ENCODE measurements at regions not wholly inside any gene's neighbourhood (a gene's known extent, or its start where the extent isn't known, plus 50 kb on each side); places are given as distances from the start of the nearest gene placed in this dataset.

DNA sequence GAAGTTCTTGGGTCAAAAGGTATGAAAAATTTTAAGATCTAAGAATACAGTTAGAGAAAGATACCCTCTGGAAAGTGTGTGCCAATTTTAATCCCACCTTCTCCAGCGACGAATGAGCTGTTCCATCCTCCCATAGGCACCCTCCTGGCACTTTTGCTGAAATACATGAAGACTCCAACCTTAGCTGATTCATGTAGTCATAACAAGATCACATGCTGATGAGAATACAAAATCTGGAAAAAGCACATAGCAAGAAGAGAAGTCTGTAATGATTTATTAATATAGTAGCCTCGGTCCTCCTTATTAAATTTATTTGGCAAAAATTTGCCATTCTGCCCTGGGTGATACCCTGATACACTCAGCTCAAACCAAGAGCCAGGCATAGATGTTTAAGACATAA lies 88.9 kb downstream of the CCR1 start:
- H3K4me2 ChIP-seq (ENCODE audit: low read depth, low read length): no peak overlapping the region
- ChIA-PET POLR2A (ENCODE audit: unreplicated experiment) (no interaction called here), CTCF (no interaction called here)
- no peak overlapping the region for H2AFZ ChIP-seq (replicated peaks; ENCODE audit: low read length, poor library complexity)
- H2BK15ac ChIP-seq (ENCODE audit: low read depth, low read length): no peak overlapping the region
- H3K18ac ChIP-seq (ENCODE audit: low read depth, low read length): no peak overlapping the region
- in situ Hi-C loops (cut with MboI; ENCODE audit: low sequenced_read_pairs) (no loop called here), dilution Hi-C loops (cut with HindIII; ENCODE audit: low sequenced_read_pairs, unreplicated experiment) (no loop called here), intact Hi-C loops (cut with micrococcal nuclease) (no loop called here)
- H2BK5ac ChIP-seq (ENCODE audit: low read depth, low read length, poor library complexity, severe bottlenecking): no peak overlapping the region
- no peak overlapping the region for H4K91ac ChIP-seq (ENCODE audit: insufficient read depth, low read depth, low read length)
- H3K27me3 ChIP-seq (ENCODE audit: control insufficient read depth, insufficient read depth, low read length): peaks cover 5% of the 10 kb centered on the region
- peaks cover 2% of the 10 kb centered on the region; the same call in 1 of the 2 replicates for H3K4me1 ChIP-seq (ENCODE audit: control insufficient read depth, insufficient read depth, low read length)
- TF ChIP-seq CHD1 (IDR thresholded peaks at IDR 0.05; ENCODE audit: low read depth, low read length) (no peak), MXI1 (IDR thresholded peaks at IDR 0.05; ENCODE audit: borderline replicate concordance, low read depth, low read length) (no peak), BHLHE40 (IDR thresholded peaks at IDR 0.05; ENCODE audit: low read depth, low read length) (no peak), FOS (IDR thresholded peaks at IDR 0.05; ENCODE audit: low read depth, low read length) (no peak), RCOR1 (IDR thresholded peaks at IDR 0.05; ENCODE audit: insufficient replicate concordance, low read length) (no peak), RAD21 (IDR thresholded peaks at IDR 0.05; ENCODE audit: low read length) (no peak), SMC3 (IDR thresholded peaks at IDR 0.05; ENCODE audit: low read depth, low read length) (no peak), MAFK (IDR thresholded peaks at IDR 0.05; ENCODE audit: low read depth, low read length) (no peak), POLR2A (IDR thresholded peaks at IDR 0.05; ENCODE audit: low read depth, low read length) (no peak), MAZ (IDR thresholded peaks at IDR 0.05; ENCODE audit: borderline replicate concordance, low read depth, low read length) (no peak), RFX5 (IDR thresholded peaks at IDR 0.05; ENCODE audit: low read depth, low read length) (no peak), NFE2L2 (IDR thresholded peaks at IDR 0.05; ENCODE audit: low read depth, low read length) (no peak)
- TF ChIP-seq, protein P1, sequence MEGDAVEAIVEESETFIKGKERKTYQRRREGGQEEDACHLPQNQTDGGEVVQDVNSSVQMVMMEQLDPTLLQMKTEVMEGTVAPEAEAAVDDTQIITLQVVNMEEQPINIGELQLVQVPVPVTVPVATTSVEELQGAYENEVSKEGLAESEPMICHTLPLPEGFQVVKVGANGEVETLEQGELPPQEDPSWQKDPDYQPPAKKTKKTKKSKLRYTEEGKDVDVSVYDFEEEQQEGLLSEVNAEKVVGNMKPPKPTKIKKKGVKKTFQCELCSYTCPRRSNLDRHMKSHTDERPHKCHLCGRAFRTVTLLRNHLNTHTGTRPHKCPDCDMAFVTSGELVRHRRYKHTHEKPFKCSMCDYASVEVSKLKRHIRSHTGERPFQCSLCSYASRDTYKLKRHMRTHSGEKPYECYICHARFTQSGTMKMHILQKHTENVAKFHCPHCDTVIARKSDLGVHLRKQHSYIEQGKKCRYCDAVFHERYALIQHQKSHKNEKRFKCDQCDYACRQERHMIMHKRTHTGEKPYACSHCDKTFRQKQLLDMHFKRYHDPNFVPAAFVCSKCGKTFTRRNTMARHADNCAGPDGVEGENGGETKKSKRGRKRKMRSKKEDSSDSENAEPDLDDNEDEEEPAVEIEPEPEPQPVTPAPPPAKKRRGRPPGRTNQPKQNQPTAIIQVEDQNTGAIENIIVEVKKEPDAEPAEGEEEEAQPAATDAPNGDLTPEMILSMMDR (conservative IDR thresholded peaks at IDR 0.05; ENCODE audit: low read depth, low read length): no peak
- TF ChIP-seq, protein P2, sequence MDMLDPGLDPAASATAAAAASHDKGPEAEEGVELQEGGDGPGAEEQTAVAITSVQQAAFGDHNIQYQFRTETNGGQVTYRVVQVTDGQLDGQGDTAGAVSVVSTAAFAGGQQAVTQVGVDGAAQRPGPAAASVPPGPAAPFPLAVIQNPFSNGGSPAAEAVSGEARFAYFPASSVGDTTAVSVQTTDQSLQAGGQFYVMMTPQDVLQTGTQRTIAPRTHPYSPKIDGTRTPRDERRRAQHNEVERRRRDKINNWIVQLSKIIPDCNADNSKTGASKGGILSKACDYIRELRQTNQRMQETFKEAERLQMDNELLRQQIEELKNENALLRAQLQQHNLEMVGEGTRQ (IDR thresholded peaks at IDR 0.05; ENCODE audit: low read depth, low read length): no peak
- TF ChIP-seq, protein P3, sequence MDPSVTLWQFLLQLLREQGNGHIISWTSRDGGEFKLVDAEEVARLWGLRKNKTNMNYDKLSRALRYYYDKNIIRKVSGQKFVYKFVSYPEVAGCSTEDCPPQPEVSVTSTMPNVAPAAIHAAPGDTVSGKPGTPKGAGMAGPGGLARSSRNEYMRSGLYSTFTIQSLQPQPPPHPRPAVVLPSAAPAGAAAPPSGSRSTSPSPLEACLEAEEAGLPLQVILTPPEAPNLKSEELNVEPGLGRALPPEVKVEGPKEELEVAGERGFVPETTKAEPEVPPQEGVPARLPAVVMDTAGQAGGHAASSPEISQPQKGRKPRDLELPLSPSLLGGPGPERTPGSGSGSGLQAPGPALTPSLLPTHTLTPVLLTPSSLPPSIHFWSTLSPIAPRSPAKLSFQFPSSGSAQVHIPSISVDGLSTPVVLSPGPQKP (IDR thresholded peaks at IDR 0.05; ENCODE audit: borderline replicate concordance, low read depth, low read length): no peak
- H2AK9ac ChIP-seq (replicated peaks; ENCODE audit: low read depth, low read length, poor library complexity): no peak overlapping the region
- no TSS peak for BruUV-seq (replicated peaks)
- no peaks in the 10 kb centered on the region for H3K9me3 ChIP-seq (ENCODE audit: control insufficient read depth, insufficient read depth, low read length)
- no peak overlapping the region for H4K8ac ChIP-seq (ENCODE audit: low read depth in 2 of 2, low read length in 2 of 2)
- no peak overlapping the region for H3K56ac ChIP-seq (ENCODE audit: extremely low read depth, insufficient read depth, low read length)
- ATAC-seq (ENCODE audit: low read depth): no peak
- no peak overlapping the region for H3K27ac ChIP-seq (ENCODE audit: insufficient read depth, low read length)
- H2AK5ac ChIP-seq (ENCODE audit: low read depth, low read length): no peak overlapping the region
- H3K4ac ChIP-seq (ENCODE audit: low read depth, low read length): no peak overlapping the region
- H2BK120ac ChIP-seq (ENCODE audit: low read depth, low read length): no peak overlapping the region
- no peaks in the 10 kb centered on the region for H3K36me3 ChIP-seq (ENCODE audit: control insufficient read depth, insufficient read depth, low read length)
- H3K14ac ChIP-seq (replicated peaks; ENCODE audit: low read depth, low read length): no peak overlapping the region
- no peak overlapping the region for H2BK20ac ChIP-seq (ENCODE audit: low read depth, low read length)
- H3K9me1 ChIP-seq (ENCODE audit: insufficient read depth, low read length): no peaks in the 10 kb centered on the region
- no CpG with 5 or more reads among the region's 3 CpGs for WGBS, 2 experiments (ENCODE audit: extremely low coverage in 2 of 2, insufficient read length in 1 of 2)
- H3K4me3 ChIP-seq (ENCODE audit: insufficient read depth, low read depth, low read length): no peak overlapping the region
- H3K23ac ChIP-seq (ENCODE audit: low read depth, low read length): no peak overlapping the region
- H3K79me1 ChIP-seq (ENCODE audit: low read depth in 1 of 2, low read length in 2 of 2): no peaks in the 10 kb centered on the region
- no peaks in the 10 kb centered on the region for H4K20me1 ChIP-seq (ENCODE audit: insufficient read depth, low read length)
- H4K5ac ChIP-seq (ENCODE audit: low read depth, low read length): no peak overlapping the region
- H3K9ac ChIP-seq (ENCODE audit: low read depth, low read length): no peak overlapping the region
- DNase-seq: no peak

Data from IMR-90 (cell line).